Left lobe of liver (tissue), 2 donors: ENCODE measurements at regions not wholly inside any gene's neighbourhood (a gene's known extent, or its start where the extent isn't known, plus 50 kb on each side); places are given as distances from the start of the nearest gene placed in this dataset.

Source experiments
- ATAC-seq: fragments of 200-7000 bp; cut with Tn5 transposase; one replicate; pipeline ENCODE4 v1.9.1; 2020; ENCODE audit warnings: mild to moderate bottlenecking, moderate library complexity
- DNase-seq: peaks from one replicate; pipeline ENCODE4 v3.0.0-alpha.2; 2020; ENCODE audit warnings: low spot score
- donor health status: DM: no; HTN: no; CAD: no; lungs with moderate emphysema.
- donor health status: DM: no; HTN: yes; CAD: no.

DNA sequence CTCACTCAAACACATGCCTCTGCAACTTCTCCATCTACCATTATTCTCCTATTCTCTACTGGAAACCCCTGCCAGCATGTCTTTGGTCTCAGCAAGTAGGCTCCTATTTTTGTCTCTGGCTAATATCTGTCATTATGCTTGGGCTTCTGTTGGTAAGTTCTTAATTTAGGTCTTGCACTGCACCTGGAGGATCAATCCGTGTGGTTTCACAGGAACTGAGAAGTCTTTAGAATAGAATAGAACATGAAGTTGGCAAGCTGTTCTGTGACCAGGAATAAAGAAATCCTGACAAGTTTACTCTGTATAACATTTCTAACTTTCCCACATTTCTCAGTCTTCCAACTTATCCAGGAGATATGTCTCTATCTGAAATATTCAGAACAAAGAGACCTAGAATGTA, 219.5 kb upstream of the GYPC start:
- no peak for ATAC-seq

DNA sequence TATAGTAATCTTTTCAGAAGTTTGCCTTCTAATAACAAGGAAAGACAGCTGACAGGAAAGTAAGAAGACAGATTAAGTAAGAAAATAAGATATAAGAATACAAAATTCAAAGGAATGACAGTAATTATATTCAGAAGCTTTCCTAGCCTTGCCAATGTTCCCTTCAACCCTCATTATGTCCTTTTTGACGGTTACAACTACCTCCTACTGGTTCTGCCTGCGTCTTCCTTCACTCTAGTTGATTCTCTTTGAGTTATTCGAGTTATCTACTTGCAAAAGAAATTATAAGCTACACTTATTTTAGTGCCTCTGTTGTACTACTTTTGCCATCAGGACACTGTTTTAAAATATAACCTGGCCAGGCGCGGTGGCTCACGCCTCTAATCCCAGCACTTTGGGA, 218.9 kb upstream of the GYPC start:
- DNase-seq, result no peak
- ATAC-seq, result no peak

More for the DNA sequence above, 219.5 kb upstream of the GYPC start:
- DNase-seq, result no peak

GRCh38 chr2:126444512-126444911, 211.4 kb upstream of the GYPC start:
- no peak for DNase-seq
- ATAC-seq, result no peak

GRCh38 chr2:126446106-126446695, 209.8 kb upstream of the GYPC start:
- DNase-seq (no peak), ATAC-seq (no peak)

DNA sequence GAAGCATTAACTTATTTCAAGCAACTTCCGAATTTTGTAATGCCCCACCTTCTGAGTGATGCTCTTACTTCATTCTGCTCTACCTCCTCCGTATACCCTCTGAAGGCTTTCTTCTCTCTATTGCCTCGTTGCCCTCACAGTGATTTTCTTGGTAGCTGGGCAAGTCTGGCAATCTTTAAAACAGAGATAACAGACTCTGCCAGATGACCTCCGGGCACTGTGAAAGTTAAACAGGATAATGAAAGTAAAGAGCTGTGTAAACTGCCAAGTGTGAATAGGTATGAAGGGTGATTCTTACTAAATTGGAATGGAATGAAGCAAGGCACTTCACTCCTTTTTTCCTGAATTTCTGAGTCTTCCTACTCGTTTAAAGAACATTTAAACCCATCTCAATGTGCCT, 207.3 kb upstream of the GYPC start:
- ATAC-seq (peak; percentile 88), DNase-seq (no peak)

DNA sequence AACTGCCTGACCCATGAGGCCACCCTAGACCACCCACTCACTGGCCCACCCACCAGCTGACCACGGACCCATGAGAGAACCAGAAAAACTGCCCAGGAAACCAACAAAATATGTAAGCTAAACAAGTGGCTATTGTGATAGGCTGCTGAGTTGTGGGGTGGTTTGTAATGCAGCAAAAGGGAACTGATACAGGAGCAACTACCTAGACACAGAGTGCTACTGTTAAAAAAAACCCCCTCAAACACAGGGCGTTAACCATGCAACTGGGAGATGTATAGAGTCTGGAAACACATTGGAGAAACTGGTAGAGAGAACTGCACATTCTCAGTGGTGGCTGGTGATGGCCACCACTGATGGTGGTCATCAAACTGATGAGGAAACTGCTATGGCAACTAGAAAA, 206.3 kb upstream of the GYPC start:
- ATAC-seq, result no peak
- no peak for DNase-seq

GRCh38 chr2:126463892-126464674, 191.9 kb upstream of the GYPC start:
- ATAC-seq (no peak), DNase-seq (no peak)

- DNase-seq (no peak), ATAC-seq (no peak)
These were observed 188.4 kb upstream of the GYPC start for GRCh38 chr2:126467367-126468054.

DNA sequence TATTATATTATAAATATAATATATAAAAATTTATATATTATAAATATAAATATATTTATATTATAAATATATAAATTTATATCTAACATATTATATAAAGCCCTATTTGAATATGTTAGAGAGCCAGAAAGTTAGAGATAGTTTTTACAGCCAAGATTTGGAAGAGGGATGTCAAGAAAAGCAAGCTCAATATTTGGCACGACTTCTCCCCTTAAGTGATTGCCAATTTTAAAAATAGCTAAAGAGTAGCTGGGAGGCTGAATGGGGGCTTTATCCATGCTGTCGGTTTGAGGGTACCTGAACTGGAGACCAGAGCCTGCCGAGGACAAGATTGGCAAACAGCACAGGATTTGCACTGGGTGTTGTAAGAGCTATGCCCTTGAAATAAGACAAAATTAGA, 180.9 kb upstream of the GYPC start:
- DNase-seq (no peak), ATAC-seq (no peak)

GRCh38 chr2:126476691-126477090, 179.3 kb upstream of the GYPC start:
- DNase-seq, result no peak
- no peak for ATAC-seq

- ATAC-seq, result no peak
- DNase-seq, result no peak
These were observed 175.9 kb upstream of the GYPC start for GRCh38 chr2:126480033-126480432.

- ATAC-seq (peak; percentile 40), DNase-seq (no peak)
These were observed 173.1 kb upstream of the GYPC start for GRCh38 chr2:126482582-126483464.

GRCh38 chr2:126494593-126494992, 161.4 kb upstream of the GYPC start:
- DNase-seq, result no peak
- no peak for ATAC-seq

DNA sequence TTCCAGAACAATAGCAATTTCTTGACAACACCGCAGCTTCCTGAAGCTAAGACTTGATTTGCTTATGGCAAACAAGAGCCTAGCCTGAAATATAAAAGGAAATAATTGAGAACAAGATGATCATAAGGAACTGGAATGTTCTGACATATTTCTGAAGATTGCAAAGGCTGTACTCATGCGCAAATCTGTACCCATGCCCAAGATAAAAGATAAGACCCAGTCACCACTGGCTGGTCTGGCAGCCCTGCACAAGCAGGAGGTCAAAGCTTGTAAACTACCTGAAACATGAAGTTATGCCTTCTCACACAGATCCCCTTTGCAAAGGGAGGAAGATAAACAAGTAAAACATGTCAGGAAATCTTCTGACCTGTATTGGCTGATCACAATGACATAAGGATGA, 160.8 kb upstream of the GYPC start:
- DNase-seq (no peak), ATAC-seq (no peak)

DNA sequence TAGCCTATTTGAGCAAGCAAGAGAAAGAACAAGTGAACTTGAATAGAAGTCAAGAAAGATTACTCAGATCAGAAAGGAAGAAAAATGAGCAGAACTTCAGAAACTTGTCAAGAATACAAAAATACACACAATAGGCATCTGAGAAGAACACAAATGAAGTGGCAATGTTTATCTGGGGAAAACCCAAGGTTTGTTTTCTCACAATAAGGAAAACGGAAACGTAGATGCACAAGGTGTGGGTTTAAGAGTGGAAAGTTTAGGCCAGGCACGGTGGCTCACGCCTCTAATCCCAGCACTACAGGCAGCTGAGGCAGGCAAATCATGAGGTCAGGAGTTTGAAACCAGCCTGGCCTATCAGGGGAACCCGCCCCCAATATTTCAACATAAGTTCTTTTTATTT, 159.5 kb upstream of the GYPC start:
- no peak for DNase-seq

GRCh38 chr2:126503476-126503875, 152.5 kb upstream of the GYPC start:
- ATAC-seq (no peak), DNase-seq (no peak)

More for the DNA sequence above, 159.5 kb upstream of the GYPC start:
- ATAC-seq, result no peak

GRCh38 chr2:126504949-126505348, 151.0 kb upstream of the GYPC start:
- DNase-seq (no peak), ATAC-seq (no peak)

- DNase-seq (no peak), ATAC-seq (no peak)
These were observed 149.2 kb upstream of the GYPC start for GRCh38 chr2:126506786-126507185.

- DNase-seq, result no peak
- ATAC-seq, result peak; percentile 13
These were observed 148.5 kb upstream of the GYPC start for GRCh38 chr2:126507425-126507911.

DNA sequence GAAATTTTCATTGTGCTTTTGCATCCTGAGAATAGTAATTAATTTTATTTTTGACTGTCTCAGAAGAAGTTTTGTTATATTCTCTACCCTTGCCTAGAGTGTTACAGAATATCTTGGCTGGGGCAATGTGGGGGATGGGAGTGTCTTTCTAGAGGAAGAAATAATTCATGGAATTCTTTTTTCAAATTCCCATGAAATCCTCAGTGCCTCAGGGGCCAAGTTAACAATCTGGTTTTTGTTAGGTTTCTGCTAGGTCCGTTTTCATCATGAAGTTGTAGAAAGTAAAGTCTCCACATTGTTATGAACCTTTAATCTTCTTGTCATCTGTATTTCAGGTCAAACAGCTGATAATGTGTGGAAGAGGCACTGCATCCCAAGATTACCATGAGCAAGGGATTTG, 145.6 kb upstream of the GYPC start:
- ATAC-seq, result no peak
- DNase-seq, result no peak

DNA sequence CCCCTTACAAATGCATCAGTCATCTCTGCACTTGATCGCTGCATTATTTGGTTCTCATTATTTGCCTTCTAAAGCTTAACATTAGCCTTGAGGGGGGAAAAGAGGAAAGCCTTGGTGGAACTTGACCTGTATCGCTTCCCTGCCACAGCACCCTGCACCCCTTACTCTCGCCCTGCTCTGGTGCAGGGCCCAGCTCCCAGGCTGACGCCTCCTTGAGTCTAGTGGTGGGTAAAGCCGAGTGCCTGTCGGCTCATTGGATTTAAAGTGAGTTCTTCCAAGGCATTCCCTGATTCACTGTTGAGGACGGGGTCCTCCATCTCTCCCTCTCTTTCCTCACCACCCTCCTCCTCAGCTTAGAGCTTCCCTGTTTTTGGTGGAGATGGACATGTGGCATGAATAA, 145.0 kb upstream of the GYPC start:
- DNase-seq, result no peak
- ATAC-seq, result no peak
